ENCODE measurements at regions not wholly inside any gene's neighbourhood (a gene's known extent, or its start where the extent isn't known, plus 50 kb on each side); places are given as distances from the start of the nearest gene placed in this dataset.
"Not testable (repeated sequence)": the region's sequence is repeated elsewhere in the genome, so short reads cannot be mapped to it uniquely, and the experiment has no call there.

DNA sequence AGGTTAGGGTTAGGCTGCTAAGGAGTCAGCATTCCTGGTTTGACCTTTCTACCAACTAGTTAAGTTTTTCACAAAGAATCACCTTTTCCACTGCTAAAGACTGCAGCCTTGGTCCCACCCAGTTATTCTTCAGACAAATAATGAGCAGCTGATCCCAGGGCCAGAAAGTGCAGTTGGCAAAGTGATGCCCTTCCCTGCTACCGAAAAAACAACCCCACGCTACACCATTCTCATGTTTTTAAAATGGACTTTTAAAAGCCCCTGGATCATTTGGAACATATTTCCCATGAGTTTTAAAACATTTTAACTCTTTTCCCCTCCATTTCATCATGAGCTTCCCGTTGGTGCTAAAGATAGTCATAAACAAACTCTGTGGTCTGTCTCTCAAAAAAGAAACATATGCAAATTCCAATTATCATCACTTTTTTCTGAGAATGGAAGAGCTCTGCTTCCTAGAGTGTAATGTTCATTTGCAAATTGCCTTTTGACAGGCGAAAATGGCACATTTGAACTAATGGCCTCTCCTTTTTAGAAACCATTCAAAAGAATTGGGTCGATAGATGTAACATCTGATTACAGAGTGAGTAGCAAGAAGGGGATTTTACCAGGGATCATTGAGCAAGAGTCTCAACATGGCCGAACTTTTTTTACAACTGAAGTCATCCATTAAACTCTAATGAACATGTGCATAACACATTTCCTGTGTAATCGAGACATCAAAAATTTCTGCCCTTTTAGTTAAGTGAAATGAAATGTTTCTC lies 129.3 kb upstream of the RAP1B start:
- peak; percentile 17 for DNase-seq

DNA sequence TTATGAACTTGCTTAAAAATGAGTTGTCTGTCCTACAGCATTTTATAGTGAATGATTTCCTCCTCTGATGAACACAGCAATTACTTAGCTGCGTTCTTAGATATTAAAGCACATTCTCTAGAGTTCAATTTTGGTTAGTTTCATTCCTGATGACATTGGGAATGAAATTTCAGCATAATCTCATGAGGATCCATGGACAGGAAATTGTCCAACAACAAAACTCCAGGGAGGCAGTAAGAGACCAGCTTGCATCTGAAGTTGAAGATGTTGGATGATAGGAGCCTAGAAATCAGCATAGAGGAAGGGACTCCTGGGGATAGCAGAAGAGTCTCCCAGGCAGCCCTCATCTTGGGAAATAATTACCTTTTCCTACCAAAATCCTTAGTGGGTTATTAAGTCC lies 128.7 kb upstream of the RAP1B start:
- no peak for DNase-seq

DNA sequence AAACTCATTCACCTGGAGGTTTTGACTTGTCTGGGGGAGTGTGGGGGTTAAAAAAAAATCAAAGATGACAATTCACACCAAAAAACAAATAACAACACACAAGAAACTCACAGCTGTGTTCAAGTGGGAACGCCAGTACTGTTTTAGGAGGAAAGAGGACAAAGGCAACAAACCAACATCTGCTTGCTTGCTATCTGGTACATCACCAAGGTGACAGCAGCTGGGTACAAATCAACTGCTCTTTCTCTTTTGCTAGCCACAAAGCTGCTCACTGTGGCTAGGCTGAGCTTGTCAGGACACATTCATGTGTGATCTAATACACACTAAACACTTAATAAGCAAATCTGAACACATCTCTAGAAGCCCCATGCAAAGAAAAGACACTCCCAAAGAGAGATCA lies 128.0 kb upstream of the RAP1B start:
- DNase-seq, result peak; percentile 58

DNA sequence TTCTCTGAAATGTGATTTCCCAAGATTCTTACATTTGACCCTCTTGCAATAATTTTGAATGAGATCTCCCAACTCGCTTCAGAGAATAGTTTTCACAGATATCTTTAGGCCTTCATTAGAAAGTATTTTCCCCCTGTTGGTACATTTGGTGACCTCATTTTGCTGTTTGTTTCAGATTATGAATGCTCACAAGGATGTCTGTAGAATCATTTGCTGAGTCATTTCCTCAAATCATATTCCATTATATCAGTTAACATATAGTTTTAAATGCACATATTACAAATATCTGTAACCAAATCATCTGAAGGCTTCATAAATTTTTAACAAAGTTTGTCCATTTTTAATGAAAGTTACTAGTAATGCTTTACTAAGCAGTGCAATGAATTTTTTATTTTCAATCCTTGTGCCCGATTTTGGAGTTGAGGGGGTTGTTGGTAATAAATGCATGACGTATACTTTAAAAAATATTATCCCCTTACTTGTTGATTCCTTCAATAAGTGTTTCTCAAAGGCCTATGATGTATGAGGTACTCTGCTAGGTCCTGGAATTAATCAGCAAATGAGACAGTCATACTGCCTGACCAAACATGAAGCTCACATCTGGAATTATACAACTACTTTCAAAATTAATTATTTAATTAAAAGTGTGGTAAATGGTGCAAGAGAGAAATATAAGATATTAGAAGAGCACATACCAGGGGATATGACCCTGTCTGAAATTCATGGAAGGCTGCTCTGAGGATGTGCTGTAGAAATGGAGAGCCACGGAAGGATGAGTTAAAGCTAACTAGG lies 126.9 kb upstream of the RAP1B start:
- DNase-seq, result no peak

DNA sequence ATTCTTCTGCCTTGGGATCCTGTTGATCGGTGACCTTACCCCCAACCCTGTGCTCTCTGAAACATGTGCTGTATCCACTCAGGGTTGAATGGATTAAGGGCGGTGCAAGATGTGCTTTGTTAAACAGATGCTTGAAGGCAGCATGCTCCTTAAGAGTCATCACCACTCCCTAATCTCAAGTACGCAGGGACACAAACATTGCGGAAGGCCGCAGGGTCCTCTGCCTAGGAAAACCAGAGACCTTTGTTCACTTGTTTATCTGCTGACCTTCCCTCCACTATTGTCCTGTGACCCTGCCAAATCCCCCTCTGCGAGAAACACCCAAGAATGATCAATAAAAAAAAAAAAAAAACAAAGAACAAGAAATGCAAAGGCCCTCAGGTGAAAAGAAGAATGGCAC lies 126.1 kb upstream of the RAP1B start:
- DNase-seq, result not testable (repeated sequence)

DNA sequence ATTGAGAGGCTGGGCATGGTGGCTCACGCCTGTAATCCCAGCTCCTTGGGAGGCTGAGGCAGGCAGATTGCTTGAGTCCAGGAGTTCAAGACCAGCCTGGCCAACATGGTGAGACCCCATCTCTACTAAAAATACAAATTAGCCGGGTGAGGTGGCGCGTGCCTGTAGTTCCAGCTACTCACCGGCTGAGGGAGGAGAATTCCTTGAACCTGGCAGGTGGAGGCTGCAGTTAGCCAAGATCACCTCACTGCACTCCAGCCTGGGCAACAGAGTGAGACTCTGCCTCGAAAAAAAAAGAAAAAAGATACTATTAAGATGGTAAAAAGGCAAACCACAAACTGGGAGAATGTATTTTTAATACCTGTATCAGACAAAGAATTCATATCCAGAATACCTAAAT lies 124.2 kb upstream of the RAP1B start:
- not testable (repeated sequence) for DNase-seq

DNA sequence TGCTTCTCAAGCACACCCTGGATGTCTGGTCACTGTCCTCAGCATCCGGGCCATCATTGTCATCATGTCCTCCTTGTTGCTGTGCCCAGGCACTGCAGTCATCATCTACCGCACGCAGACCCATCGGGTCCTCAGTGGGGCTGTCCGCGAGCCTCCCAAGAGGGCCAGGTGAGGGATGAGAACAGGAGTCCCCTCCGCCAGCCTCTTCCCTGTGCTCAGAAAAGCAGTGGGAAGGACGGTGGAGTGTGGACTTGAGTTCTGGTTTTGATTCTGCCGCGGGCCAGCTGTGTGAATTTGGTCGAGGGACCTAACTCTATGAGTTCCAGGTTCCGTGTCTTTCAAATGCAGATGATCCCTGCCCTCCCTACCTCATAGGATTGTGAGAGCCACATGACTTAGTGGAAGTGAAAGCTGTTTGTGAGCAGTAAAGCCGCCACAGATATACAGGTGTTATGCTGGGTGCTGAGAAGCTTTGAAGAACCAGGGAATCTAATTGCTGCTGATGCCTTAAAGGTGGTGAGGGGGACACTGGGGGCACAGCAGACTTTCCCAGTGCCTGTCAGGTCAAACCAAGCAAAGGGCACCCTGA lies 122.9 kb upstream of the RAP1B start:
- DNase-seq, result no peak

DNA sequence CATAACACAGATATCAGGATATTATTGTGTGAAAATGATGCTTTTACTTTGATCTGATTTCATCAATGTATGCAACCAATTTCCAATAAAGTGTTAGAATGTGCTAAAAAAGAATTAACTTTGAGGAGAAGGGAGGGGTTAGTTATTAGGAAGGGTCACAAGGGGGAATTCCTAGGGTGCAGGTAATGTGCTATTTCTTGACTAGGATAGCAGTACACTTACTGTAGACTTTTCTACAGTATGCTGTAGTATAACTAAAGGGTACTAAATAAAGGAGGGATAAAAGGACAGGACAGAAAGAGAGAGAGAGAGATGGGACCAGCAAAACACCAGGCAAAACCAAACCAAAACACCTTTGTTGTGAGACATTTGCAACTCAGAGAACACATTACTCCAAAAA lies 121.4 kb upstream of the RAP1B start:
- DNase-seq, result no peak

DNA sequence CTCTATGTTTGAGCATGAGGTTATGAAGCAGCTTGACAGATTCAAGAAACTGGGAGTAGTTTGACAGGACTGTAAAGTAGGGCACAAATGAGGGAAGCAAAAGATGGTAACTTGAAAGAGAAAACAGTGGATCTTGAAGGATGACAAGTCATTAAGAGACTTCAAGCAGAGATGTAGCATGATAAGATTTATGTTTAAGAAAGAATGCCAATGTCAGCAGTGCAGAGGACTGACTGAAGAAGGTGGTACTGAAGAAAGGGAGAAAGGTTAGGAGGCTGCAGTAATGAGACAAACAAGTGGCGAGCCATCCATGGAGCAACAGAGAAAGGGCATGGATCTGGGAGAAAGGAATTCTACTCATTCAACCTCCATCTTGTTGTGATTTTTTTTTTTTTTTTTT lies 120.2 kb upstream of the RAP1B start:
- DNase-seq, result no peak

DNA sequence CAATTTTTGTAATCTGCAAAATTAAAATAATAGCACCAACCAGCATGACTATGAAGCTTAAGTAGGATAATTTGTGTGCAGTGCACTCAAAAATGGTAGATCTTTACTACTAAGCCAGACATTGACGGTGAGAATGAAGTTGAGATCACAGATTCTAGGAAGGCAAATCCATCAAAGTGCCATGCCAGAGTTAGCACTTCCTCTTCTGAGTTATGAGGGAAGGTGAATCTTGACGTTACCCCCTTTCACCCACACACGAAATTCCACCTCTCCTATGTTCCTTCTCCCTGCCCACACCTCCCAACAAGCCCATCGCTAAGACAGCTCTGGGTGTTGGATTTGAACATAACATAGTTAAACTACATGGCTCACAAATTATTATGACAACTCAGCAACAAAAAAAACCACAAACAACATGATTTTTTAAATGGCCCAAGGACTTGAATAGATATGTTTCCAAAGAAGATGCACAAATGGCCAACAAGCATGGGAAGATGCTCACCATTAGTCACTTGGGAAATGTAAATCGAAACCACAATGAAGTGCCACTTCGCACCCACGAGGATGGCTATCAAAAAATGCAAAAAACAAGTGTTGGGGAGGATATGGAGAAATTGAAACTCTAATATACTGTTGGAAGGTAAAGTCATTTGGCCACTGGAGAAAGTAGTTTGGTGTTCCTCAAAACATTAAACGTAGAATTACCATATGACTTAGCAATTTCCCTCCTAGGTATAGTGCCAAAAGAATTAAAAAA lies 119.3 kb upstream of the RAP1B start:
- no peak for DNase-seq

DNA sequence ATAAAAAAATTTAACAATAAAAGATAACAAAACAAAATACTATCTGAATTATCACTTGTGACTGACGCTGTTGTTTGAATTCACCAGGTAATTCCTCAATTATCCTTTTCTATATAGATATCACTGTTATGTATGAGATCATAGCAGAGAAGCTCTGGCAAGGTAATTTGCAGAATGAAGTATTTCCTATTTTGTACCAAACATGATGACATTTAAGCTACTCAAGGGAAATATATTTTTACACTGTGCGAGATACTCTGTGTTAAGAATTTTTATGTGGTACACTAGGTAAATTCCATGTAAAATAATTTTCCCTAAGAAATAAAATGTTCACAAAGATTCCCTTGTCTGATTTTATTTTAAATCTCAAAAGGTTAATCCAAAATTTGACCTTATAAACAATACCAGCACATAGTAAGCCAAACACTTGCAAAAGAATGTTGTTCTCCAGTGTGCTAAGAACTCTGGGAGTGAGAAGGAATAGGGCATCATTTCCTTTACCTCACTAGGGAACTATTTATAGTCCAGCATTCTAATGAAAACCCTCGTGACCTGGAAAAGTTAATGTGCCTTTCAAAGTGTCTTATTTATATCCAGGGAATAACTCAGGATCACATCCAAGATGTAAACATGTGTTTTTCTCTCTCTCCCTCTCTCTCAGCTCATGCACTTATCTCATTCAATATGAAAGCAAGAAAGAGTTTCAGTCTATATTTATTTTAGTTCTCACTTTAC lies 115.2 kb upstream of the RAP1B start:
- DNase-seq, result no peak

DNA sequence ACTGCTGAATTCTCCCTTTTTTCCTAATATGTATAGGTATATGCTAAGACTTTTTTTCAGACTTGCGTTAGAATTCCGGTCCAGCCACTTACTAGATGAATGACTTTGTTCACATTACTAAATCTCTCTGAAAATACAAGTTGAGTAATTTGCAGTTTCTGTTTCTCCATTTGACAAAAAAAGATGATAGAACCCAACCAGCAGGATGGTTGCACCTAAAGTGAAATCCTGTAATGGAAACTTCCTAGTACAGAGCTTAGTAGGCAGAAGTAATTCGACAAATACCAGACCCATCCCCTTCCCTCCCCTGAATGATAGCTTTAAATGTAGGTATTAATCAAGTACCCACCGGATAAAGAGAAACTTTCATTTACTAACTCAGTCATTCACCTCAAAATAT lies 113.6 kb upstream of the RAP1B start:
- DNase-seq, result no peak

DNA sequence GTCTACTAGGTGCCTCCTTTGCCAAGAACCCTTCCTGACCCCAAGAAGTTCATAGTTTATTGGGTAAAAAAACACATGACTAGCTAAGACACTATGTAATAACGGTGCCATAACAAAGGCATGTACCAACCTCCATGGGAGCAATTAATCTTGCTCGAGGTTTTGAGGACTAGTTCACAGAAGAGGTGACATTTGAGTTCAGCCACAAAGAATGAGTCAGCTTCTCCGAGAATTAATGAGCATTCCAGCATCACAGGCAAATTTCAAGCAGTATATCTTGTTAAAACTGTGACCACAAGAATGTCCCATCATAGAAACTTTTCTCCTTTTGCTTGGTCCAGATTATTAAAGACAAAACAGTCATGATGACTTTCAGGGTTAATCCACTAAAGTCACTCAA lies 113.0 kb upstream of the RAP1B start:
- DNase-seq, result peak; percentile 19

DNA sequence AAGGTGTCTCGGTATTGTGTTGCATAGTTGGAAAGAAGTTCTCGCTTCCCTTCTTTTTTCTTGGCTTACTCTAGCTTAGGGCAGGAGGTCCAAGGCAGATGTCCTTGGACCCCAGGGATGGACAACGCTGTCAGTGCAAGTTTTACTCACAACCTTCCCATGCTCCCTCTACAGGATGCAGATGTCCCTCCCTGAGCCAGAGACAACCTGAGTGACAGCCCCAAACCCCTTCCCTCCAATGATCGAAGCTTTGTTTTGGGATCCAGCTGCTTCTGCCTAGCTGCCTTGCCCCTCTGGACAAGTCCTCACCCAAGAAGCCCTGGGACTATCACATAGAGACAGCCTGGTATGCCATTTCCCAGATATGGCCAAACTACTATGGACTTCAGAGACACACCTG lies 112.0 kb upstream of the RAP1B start:
- no peak for DNase-seq

DNA sequence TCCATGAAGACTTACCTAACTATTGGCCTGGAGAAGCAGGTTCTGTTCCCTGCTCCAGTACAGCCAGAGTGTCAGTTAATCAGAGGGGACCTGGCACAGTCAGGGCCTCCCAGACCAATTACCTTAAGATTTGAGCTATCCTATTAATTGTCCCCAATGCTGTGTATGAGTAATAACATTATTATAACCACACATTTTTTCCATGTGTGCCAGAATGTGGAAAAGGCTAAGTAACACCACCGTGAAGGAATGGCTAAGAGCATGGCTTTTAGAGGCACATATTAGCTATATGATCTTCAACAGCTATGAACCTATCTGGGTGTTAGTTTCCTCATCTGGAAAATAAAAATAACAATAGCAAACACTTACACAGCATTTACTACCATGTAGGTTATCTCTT lies 111.1 kb upstream of the RAP1B start:
- DNase-seq, result no peak

DNA sequence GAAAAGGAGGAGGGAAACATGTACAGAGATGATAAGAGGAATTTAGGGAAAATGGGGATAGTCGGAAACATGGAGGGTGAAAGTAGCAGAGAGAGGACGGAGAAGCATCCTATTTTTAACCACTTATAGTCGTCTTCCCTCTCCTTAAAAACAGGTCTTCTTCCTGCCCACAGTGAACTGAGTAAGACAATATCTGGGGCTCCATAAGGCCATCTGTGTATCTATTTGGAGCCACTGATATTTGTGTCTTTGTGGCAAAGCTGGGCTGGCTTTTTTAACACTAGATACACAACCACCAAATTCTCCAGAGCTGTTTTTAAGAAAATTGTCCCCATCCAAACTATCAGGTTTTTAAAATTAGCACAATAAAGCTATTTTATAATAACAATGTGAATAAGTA lies 109.5 kb upstream of the RAP1B start:
- DNase-seq, result no peak

DNA sequence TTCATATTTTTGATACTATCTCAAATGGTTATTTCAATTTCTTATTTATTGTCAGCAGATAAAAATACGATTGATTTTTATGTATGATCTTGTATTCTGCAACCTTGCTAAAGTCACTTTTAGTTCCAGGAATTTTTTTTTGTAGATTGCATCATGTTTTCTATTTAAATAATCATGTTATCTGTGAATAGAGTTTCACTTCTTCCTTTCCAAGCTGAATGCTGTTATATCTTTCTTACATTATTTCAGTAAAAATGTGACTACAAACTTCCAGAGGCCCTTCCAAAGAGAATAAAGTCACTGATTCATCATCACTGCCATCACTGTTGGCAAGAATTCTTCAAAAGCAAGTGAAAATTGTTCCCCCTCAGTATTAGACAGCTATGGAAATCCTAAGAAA lies 104.7 kb upstream of the RAP1B start:
- no peak for DNase-seq

DNA sequence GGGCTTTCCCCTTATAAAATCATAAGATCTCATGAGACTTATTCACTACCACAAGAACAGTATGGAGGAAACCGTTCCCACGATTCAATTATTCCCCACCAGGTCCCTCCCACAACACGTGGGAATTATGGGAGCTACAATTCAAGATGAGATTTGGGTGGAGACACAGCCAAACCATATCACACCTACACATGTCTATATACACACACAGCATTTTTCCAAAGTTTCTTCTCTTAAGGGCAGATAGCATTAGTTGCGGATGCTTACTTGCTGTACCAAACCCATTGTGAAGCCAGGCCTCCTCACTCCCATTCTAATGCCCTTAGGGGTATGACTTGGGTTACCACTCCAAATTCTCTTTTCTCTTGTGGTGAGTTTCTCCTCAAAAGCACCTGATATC lies 104.1 kb upstream of the RAP1B start:
- DNase-seq, result no peak

DNA sequence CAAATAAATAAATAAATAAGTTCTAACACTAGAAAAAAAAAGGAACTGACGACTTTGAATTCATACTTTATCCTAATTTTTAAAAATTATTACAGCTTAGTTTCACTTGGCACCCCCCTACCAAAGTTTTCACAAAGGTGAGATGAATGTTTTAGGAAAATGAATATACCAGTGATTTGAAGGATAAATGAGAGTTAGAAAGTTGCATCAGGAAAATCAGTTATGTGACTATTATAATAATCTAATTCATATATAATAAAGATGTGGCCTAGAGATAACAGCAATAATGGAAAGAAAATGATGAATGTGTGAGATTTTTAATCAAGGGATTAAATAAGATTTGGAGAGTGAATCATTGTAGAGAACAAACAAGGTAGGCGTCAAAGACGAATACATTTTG lies 103.0 kb upstream of the RAP1B start:
- DNase-seq, result no peak

DNA sequence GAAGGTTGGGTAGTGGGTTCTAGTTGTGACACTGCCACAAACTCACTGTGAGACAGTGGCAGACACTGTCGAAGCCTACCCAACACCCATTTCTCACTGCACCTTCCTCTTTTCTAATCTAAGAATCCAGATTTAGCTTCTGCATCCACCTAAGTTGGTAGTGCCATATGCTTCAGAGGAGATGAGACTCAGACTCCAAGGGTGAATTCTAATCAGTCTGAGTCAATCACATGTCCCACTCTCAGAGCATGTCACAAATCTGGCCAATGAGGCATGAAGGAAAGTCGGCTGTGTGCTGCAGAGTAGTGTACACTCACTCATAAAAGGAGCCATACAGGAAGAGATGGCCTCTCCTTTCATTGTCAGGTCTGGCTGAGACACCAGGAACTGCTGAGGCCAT lies 102.1 kb upstream of the RAP1B start:
- no peak for DNase-seq

DNA sequence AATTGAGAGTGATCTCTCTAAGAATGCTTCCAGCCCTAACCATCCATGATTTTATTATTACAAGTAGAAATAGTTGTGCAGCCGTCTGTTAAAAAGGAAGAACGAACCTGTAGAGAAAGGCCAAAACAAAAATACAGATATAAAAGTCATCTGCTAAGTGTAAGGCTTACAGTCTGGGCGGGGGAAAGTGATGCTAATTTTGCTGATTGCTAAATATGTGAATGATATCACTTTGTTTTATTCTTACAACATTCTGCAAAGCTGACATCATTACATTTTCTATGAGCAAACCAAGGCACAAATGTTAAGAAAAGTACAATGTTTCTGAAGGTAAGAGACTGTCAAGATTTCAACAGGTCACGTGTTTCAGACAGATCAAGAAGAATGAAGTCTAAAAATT lies 101.5 kb upstream of the RAP1B start:
- DNase-seq, result no peak

DNA sequence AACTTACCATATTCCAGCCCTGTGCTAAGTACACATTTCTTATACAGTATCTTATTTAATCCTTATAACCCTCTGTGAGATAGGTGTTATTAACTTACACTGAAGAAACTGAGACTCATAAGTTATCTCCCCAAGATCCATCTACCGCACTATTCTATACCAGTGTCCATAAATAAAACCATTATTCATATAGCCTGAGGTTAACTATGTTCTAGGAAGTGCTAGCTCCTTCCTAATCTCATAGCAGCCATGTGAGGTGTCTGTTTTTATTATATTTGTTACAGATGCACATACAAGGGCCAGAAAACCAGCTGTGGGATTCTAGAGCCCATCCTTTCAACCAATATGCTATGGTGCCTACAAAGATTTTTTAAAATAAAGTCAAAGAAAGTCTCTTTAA lies 100.3 kb upstream of the RAP1B start:
- no peak for DNase-seq
